Kidney (tissue), 13 donors: ENCODE measurements at regions not wholly inside any gene's neighbourhood (a gene's known extent, or its start where the extent isn't known, plus 50 kb on each side); places are given as distances from the start of the nearest gene placed in this dataset.

Experiments used
- DNase-seq, 5 donors: peaks; one replicate each; pipeline ENCODE4 v3.0.0-alpha.2; 2013 to 2020
- FAIRE-seq: peaks from 2 replicates; lab custom pipeline; 2012; peaks lifted over from hg19 to GRCh38; lab: Jason Lieb, UNC
- H3K27ac ChIP-seq, 2 donors: one replicate each; pipeline ENCODE4 v1.7.0; 2013; ENCODE audit warnings: low read depth in 2 of 2, low read length in 2 of 2, inconsistent platforms in 1 of 2
- H3K27me3 ChIP-seq: one replicate; pipeline ENCODE4 v1.7.1; 2013; ENCODE audit warnings: low read length, inconsistent platforms; ENCODE audit not compliant: control insufficient read depth, insufficient read depth
- H3K36me3 ChIP-seq, 3 donors: one replicate each; pipeline versions ENCODE4 v1.7.0 to v1.7.1; 2013; ENCODE audit warnings: low read length in 3 of 3, control low read depth in 1 of 3, inconsistent platforms in 1 of 3; ENCODE audit not compliant: insufficient read depth in 3 of 3, control insufficient read depth in 2 of 3
- H3K4me1 ChIP-seq, 3 donors: one replicate each; pipeline versions ENCODE4 v1.7.0 to v1.7.1; 2013; ENCODE audit warnings: low read length in 3 of 3, inconsistent platforms in 1 of 3, low read depth in 1 of 3; ENCODE audit not compliant: control insufficient read depth in 2 of 3, insufficient read depth in 2 of 3
- H3K4me3 ChIP-seq, 3 donors: one replicate each; pipeline versions ENCODE4 v1.7.0 to v1.8.1; 2013; ENCODE audit warnings: low read length in 3 of 3, control low read depth in 1 of 3, inconsistent platforms in 1 of 3
- H3K9ac ChIP-seq, 3 donors: one replicate each; pipeline versions ENCODE4 v1.7.0 to v1.7.1; 2013; ENCODE audit warnings: low read length in 3 of 3, control low read depth in 1 of 3, inconsistent platforms in 1 of 3
- H3K9me3 ChIP-seq, 3 donors: one replicate each; pipeline versions ENCODE4 v1.7.0 to v1.7.1; 2013; ENCODE audit warnings: low read length in 3 of 3, control low read depth in 1 of 3, inconsistent platforms in 1 of 3; ENCODE audit not compliant: control insufficient read depth in 2 of 3, insufficient read depth in 1 of 3
- intact Hi-C: fragments of 100-400 bp; cut with DNase I; formaldehyde crosslinking; loops from one replicate; pipeline ENCODE4 v1.11.1; 2022
- TF ChIP-seq, protein P1 (sequence below): IDR thresholded peaks from 3 replicates; pipeline ENCODE4 v1.5.1; 2012; ENCODE audit warnings: mild to moderate bottlenecking, moderate library complexity, borderline replicate concordance; ENCODE audit not compliant: insufficient read depth; ENCODE audit errors: extremely low read depth
- donor health status: control.
- donor health status: control.
- donor health status: control.
- donor health status: control.
- donor health status: control.
- donor health status: DM: yes; HTN: yes; CAD: no.
- donor health status: Normal renal cell carcinoma (clear cell type).

DNA sequence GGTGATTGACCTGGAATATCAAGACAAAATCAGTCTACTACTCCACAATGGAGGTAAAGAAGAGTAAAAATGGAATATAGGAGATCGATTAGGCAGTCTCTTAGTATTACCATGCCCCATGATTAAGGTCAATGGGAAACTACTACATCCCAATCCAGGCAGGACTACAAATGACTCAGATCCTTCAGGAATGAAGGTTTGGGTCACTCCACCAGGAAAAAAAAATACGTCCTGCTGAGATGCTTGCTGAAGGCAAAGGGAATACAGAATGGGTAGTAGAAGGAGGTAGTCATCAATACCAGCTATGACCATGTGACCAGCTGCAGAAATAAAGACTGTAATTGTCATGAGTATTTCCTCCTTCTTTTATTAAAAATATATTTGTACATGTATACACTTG lies 103.4 kb upstream of the NPAS2 start:
- H3K9me3 ChIP-seq, result no peaks in the 10 kb centered on the region
- no peaks in the 10 kb centered on the region for H3K4me1 ChIP-seq
- H3K9ac ChIP-seq, result no peak overlapping the region
- TF ChIP-seq, protein P1, sequence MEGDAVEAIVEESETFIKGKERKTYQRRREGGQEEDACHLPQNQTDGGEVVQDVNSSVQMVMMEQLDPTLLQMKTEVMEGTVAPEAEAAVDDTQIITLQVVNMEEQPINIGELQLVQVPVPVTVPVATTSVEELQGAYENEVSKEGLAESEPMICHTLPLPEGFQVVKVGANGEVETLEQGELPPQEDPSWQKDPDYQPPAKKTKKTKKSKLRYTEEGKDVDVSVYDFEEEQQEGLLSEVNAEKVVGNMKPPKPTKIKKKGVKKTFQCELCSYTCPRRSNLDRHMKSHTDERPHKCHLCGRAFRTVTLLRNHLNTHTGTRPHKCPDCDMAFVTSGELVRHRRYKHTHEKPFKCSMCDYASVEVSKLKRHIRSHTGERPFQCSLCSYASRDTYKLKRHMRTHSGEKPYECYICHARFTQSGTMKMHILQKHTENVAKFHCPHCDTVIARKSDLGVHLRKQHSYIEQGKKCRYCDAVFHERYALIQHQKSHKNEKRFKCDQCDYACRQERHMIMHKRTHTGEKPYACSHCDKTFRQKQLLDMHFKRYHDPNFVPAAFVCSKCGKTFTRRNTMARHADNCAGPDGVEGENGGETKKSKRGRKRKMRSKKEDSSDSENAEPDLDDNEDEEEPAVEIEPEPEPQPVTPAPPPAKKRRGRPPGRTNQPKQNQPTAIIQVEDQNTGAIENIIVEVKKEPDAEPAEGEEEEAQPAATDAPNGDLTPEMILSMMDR, result no peak
- intact Hi-C loops, result no loop called here
- no peaks in the 10 kb centered on the region for H3K27me3 ChIP-seq
- no peaks in the 10 kb centered on the region for H3K36me3 ChIP-seq
- FAIRE-seq (no peak), DNase-seq (no peak)
- H3K4me3 ChIP-seq, result no peak overlapping the region
- no peak overlapping the region for H3K27ac ChIP-seq

DNA sequence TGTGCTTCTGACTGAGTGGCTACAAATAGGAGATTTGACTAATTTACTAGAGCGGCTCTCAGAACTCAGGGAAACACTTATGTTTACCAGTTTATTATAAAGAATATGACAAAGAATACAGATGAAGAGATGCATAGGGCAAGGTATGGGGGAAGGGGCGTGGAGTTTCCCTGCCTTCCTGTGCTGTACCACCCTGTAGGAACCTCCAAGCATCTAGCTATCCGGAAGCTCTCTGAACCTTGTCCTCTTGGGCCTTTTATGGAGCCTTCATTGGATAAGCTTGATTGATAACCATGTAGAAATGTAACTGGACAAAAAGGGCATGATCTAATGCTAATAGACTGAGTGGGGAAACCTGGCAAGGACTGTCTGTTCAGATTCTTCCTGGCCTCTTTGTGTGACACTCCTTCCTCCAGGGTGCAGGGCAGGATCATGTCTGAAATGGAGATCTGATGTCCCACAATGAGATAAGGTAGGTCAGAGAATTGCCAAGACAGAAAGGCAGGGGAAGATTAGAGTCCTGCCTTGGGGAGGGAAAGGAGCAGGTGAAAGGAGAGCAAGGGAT lies 101.8 kb upstream of the NPAS2 start:
- H3K9me3 ChIP-seq, result no peaks in the 10 kb centered on the region
- H3K4me1 ChIP-seq, result no peaks in the 10 kb centered on the region
- intact Hi-C loops, result no loop called here
- no peaks in the 10 kb centered on the region for H3K36me3 ChIP-seq
- FAIRE-seq (no peak), DNase-seq (no peak)
- TF ChIP-seq, protein P1, result no peak
- no peak overlapping the region for H3K27ac ChIP-seq
- H3K4me3 ChIP-seq, result no peak overlapping the region
- no peaks in the 10 kb centered on the region for H3K27me3 ChIP-seq
- no peak overlapping the region for H3K9ac ChIP-seq

DNA sequence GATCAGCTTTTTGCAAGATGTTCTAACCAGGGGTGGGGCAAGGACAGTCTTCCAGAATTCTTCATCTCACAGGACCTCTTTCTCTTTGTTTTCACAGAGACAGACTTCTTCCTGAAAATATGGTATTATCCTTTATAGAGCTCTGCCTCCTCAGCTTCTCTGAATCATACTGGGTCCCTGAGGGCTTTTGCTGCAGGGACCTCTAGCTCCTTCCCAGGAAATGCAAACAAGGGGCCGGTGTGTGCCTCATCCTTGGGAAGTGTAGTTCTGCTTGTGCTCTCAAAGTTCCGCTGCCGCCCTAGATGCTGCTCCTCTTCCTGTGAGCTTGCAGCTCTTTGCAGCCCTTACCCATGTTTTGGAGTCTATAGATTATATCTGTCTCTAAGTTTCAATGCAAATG lies 99.5 kb upstream of the NPAS2 start:
- intact Hi-C loops, result no loop called here

More for the DNA sequence above, 99.5 kb upstream of the NPAS2 start:
- Histone ChIP-seq H3K4me3 (no peak overlapping the region), H3K9ac (no peak overlapping the region), H3K27me3 (no peaks in the 10 kb centered on the region), H3K27ac (no peak overlapping the region), H3K36me3 (no peaks in the 10 kb centered on the region), H3K4me1 (no peaks in the 10 kb centered on the region), H3K9me3 (no peaks in the 10 kb centered on the region)
- DNase-seq (no peak), FAIRE-seq (no peak)
- TF ChIP-seq, protein P1, result no peak
